Endothelial cell of umbilical vein (primary cell): ENCODE measurements at regions not wholly inside any gene's neighbourhood (a gene's known extent, or its start where the extent isn't known, plus 50 kb on each side); places are given as distances from the start of the nearest gene placed in this dataset.

Experiments
- BruUV-seq: library from RNA; stranded (reverse); fragments of 400-500 nt; replicated peaks from 2 replicates; lab custom pipeline; 2021; lab: Mats Ljungman, UMichigan
- CTCF ChIA-PET: fragments of 300-600, 350-600 bp; sonication (Branson Sonifier 250); formaldehyde crosslinking; loops from one replicate; lab custom pipeline; 2021; ENCODE audit warnings: antibody characterized with exemption, inconsistent platforms; lab: Charles Lee
- POLR2A ChIA-PET: fragments of 300-600, 350-600 bp; sonication (Branson Sonifier 250); formaldehyde crosslinking; loops from one replicate; lab custom pipeline; 2021; ENCODE audit warnings: antibody characterized with exemption, inconsistent platforms; lab: Charles Lee
- DNase-seq: peaks from one replicate; pipeline ENCODE4 v3.0.0-alpha.2; 2011; ENCODE audit warnings: low read depth, low spot score
- FAIRE-seq: peaks from 2 replicates; lab custom pipeline; 2011; peaks lifted over from hg19 to GRCh38; lab: Jason Lieb, UNC
- H2AFZ ChIP-seq: 2 replicates; pipeline ENCODE4 v1.6.0; 2012; ENCODE audit warnings: low read depth, low read length, control low read depth, inconsistent platforms
- H3K27ac ChIP-seq: 2 replicates; pipeline ENCODE4 v1.5.1; 2011; ENCODE audit warnings: low read depth, mild to moderate bottlenecking, control low read depth, low read length, moderate library complexity; ENCODE audit not compliant: insufficient read depth
- H3K27me3 ChIP-seq, 2 experiments: 2 replicates each; pipeline versions ENCODE4 v1.6.0 to v1.6.1; 2011; ENCODE audit warnings: low read length in 2 of 2, mixed read lengths in 1 of 2; ENCODE audit not compliant: control insufficient read depth in 2 of 2, insufficient read depth in 2 of 2
- H3K36me3 ChIP-seq, 2 experiments: 2 replicates in 1 of 2; 3 replicates in 1 of 2; pipeline ENCODE4 v1.5.1; 2011; ENCODE audit warnings: low read length in 2 of 2, mild to moderate bottlenecking in 1 of 2, moderate library complexity in 1 of 2; ENCODE audit not compliant: control insufficient read depth in 2 of 2, insufficient read depth in 2 of 2; ENCODE audit errors: extremely low read depth in 1 of 2
- H3K4me1 ChIP-seq: 3 replicates; pipeline ENCODE4 v1.5.1; 2011; ENCODE audit warnings: mild to moderate bottlenecking, low read length; ENCODE audit not compliant: control insufficient read depth, insufficient read depth; ENCODE audit errors: extremely low read depth
- H3K4me2 ChIP-seq: 2 replicates; pipeline ENCODE4 v1.6.1; 2011; ENCODE audit warnings: low read length, control low read depth, mixed read lengths; ENCODE audit not compliant: insufficient read depth
- H3K4me3 ChIP-seq, 3 experiments: fragments of 200-600 bp in 1 of 3; sonication (generic), shearing (Covaris generic) in 1 of 3; replicated peaks in 1 of 3; 2 replicates each; pipeline ENCODE4 v1.5.1; 2011 to 2016; ENCODE audit warnings: control low read depth in 3 of 3, low read length in 3 of 3, mild to moderate bottlenecking in 2 of 3, inconsistent platforms in 1 of 3, low read depth in 1 of 3, moderate library complexity in 1 of 3; ENCODE audit not compliant: insufficient read depth in 1 of 3
- H3K79me2 ChIP-seq: 2 replicates; pipeline ENCODE4 v1.6.0; 2012; ENCODE audit warnings: low read length, inconsistent platforms; ENCODE audit not compliant: control insufficient read depth, insufficient read depth
- H3K9ac ChIP-seq: replicated peaks from 2 replicates; pipeline ENCODE3; 2011; ENCODE audit warnings: low read length, control low read depth; ENCODE audit not compliant: insufficient read depth; ENCODE audit errors: extremely low read depth
- H3K9me1 ChIP-seq: replicated peaks from 3 replicates; pipeline ENCODE4 v1.6.0; 2011; ENCODE audit warnings: mild to moderate bottlenecking, low read length; ENCODE audit not compliant: control insufficient read depth, insufficient read depth; ENCODE audit errors: extremely low read depth
- H3K9me3 ChIP-seq: replicated peaks from 2 replicates; pipeline ENCODE4 v1.5.1; 2012; ENCODE audit warnings: low read length, inconsistent platforms; ENCODE audit not compliant: control insufficient read depth, insufficient read depth
- H4K20me1 ChIP-seq: replicated peaks from 2 replicates; pipeline ENCODE3; 2011; ENCODE audit warnings: mild to moderate bottlenecking, low read length; ENCODE audit not compliant: control insufficient read depth, insufficient read depth; ENCODE audit errors: extremely low read depth
- EZH2 ChIP-seq: IDR thresholded peaks from 2 replicates; pipeline ENCODE4 v1.6.1; 2012; ENCODE audit warnings: borderline replicate concordance, low read depth, mild to moderate bottlenecking, moderate library complexity, low read length, inconsistent platforms; ENCODE audit not compliant: severe bottlenecking
- FOS ChIP-seq: IDR thresholded peaks from 2 replicates; pipeline ENCODE4 v1.6.1; 2011; ENCODE audit warnings: mild to moderate bottlenecking, low read length, moderate library complexity, borderline replicate concordance; ENCODE audit not compliant: insufficient read depth
- GATA2 ChIP-seq: IDR thresholded peaks from 2 replicates; pipeline ENCODE4 v1.7.0; 2011; ENCODE audit warnings: low read depth, mild to moderate bottlenecking, moderate library complexity, mixed read lengths, low read length; ENCODE audit not compliant: insufficient read length, insufficient read depth
- JUN ChIP-seq: IDR thresholded peaks from 2 replicates; pipeline ENCODE4 v1.6.1; 2011; ENCODE audit warnings: borderline replicate concordance, low read depth; ENCODE audit not compliant: insufficient read length, insufficient read depth
- MYC ChIP-seq: IDR thresholded peaks from one replicate; pipeline ENCODE4 v1.6.1; 2011; ENCODE audit warnings: mild to moderate bottlenecking, low read depth, low read length
- POLR2A ChIP-seq: IDR thresholded peaks from 2 replicates; pipeline ENCODE4 v1.6.1; 2012; ENCODE audit warnings: low read depth, mild to moderate bottlenecking, control low read depth, low read length
- POLR2AphosphoS5 ChIP-seq: IDR thresholded peaks from 2 replicates; pipeline ENCODE4 v1.6.1; 2012; ENCODE audit warnings: low read depth, mild to moderate bottlenecking, control low read depth, low read length, moderate library complexity; ENCODE audit not compliant: insufficient read depth
- dilution Hi-C: fragments of 300-500 bp; cut with MboI; formaldehyde crosslinking; loops from one replicate; pipeline ENCODE4 v1.15.0; 2019; ENCODE audit warnings: low sequenced_read_pairs; ENCODE audit not compliant: extremely low pct_ligation_motif_present
- intact Hi-C: fragments of 100-400 bp; cut with micrococcal nuclease; formaldehyde crosslinking; loops from one replicate; pipeline ENCODE4 v1.10.0; 2022
- TF ChIP-seq, protein P1 (sequence below), 2 donors: IDR thresholded peaks; 1 replicate in 1 of 2; 2 replicates in 1 of 2; pipeline ENCODE4 v1.5.1; 2011; ENCODE audit warnings: low read length in 2 of 2, mild to moderate bottlenecking in 2 of 2, moderate library complexity in 2 of 2, control low read depth in 1 of 2, inconsistent platforms in 1 of 2, low read depth in 1 of 2; ENCODE audit not compliant: insufficient read depth in 1 of 2; ENCODE audit errors: extremely low read depth in 1 of 2
- TF ChIP-seq, protein P2 (sequence below): IDR thresholded peaks from 2 replicates; pipeline ENCODE4 v1.6.1; 2011; ENCODE audit not compliant: insufficient read depth, insufficient read length

GRCh38 chrY:15905557-15905956 lies 1381.2 kb downstream of the NLGN4Y start:
- TF ChIP-seq GATA2 (no peak), MYC (no peak), FOS (no peak), POLR2A (no peak), JUN (no peak), POLR2AphosphoS5 (no peak), EZH2 (no peak)
- TF ChIP-seq, protein P1, sequence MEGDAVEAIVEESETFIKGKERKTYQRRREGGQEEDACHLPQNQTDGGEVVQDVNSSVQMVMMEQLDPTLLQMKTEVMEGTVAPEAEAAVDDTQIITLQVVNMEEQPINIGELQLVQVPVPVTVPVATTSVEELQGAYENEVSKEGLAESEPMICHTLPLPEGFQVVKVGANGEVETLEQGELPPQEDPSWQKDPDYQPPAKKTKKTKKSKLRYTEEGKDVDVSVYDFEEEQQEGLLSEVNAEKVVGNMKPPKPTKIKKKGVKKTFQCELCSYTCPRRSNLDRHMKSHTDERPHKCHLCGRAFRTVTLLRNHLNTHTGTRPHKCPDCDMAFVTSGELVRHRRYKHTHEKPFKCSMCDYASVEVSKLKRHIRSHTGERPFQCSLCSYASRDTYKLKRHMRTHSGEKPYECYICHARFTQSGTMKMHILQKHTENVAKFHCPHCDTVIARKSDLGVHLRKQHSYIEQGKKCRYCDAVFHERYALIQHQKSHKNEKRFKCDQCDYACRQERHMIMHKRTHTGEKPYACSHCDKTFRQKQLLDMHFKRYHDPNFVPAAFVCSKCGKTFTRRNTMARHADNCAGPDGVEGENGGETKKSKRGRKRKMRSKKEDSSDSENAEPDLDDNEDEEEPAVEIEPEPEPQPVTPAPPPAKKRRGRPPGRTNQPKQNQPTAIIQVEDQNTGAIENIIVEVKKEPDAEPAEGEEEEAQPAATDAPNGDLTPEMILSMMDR (IDR thresholded peaks at IDR 0.05; ENCODE audit: extremely low read depth in 1 of 2, insufficient read depth in 1 of 2, low read depth in 1 of 2, low read length in 2 of 2), result no peak
- TF ChIP-seq, protein P2, sequence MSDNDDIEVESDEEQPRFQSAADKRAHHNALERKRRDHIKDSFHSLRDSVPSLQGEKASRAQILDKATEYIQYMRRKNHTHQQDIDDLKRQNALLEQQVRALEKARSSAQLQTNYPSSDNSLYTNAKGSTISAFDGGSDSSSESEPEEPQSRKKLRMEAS, result no peak
- no peaks in the 10 kb centered on the region for H3K9me3 ChIP-seq
- no peaks in the 10 kb centered on the region for H3K27me3 ChIP-seq
- H2AFZ ChIP-seq, result no peak overlapping the region
- no peak overlapping the region for H3K27ac ChIP-seq
- H3K4me1 ChIP-seq, result no peaks in the 10 kb centered on the region
- intact Hi-C loops (no loop called here), dilution Hi-C loops (no loop called here)
- no peak overlapping the region for H3K4me2 ChIP-seq
- no peak for FAIRE-seq
- no TSS peak for BruUV-seq
- ChIA-PET POLR2A (no interaction called here), CTCF (no interaction called here)
- no peaks in the 10 kb centered on the region for H4K20me1 ChIP-seq
- no peaks in the 10 kb centered on the region for H3K79me2 ChIP-seq
- DNase-seq, result no peak
- no peaks in the 10 kb centered on the region for H3K36me3 ChIP-seq
- H3K9ac ChIP-seq, result no peak overlapping the region
- no peaks in the 10 kb centered on the region for H3K9me1 ChIP-seq
- H3K4me3 ChIP-seq, result no peak overlapping the region
